Inflammatory macrophage treated with lipopolysaccharide for 1 hour (primary cell): ENCODE measurements at regions not wholly inside any gene's neighbourhood (a gene's known extent, or its start where the extent isn't known, plus 50 kb on each side); places are given as distances from the start of the nearest gene placed in this dataset.

Experiments
- DNase-seq, 2 donors: peaks; one replicate each; pipeline ENCODE4 v3.0.0-alpha.2; 2020 to 2022

GRCh38 chr17:6208608-6209180 is 138.5 kb downstream of the WSCD1 start:
- DNase-seq, result no peak

GRCh38 chr17:6205525-6205924 is 135.3 kb downstream of the WSCD1 start:
- DNase-seq, result no peak

- DNase-seq, result no peak
Measured at GRCh38 chr17:6205033-6205432, 134.9 kb downstream of the WSCD1 start.

GRCh38 chr17:6204203-6204722 is 134.1 kb downstream of the WSCD1 start:
- no peak for DNase-seq

GRCh38 chr17:6196355-6196754 is 126.2 kb downstream of the WSCD1 start:
- DNase-seq, result no peak

- DNase-seq, result no peak
Measured at GRCh38 chr17:6195123-6195522, 124.9 kb downstream of the WSCD1 start.

- no peak for DNase-seq
Measured at GRCh38 chr17:6191405-6192324, 121.5 kb downstream of the WSCD1 start.

GRCh38 chr17:6187836-6188235 is 117.7 kb downstream of the WSCD1 start:
- DNase-seq, result no peak

- no peak for DNase-seq
Measured at GRCh38 chr17:6186998-6187397, 116.8 kb downstream of the WSCD1 start.

GRCh38 chr17:6184508-6184907 is 114.3 kb downstream of the WSCD1 start:
- no peak for DNase-seq

GRCh38 chr17:6179017-6179416 is 108.8 kb downstream of the WSCD1 start:
- DNase-seq, result no peak

GRCh38 chr17:6177941-6178694 is 107.9 kb downstream of the WSCD1 start:
- no peak for DNase-seq
